ENCODE measurements at regions not wholly inside any gene's neighbourhood (a gene's known extent, or its start where the extent isn't known, plus 50 kb on each side); places are given as distances from the start of the nearest gene placed in this dataset.
"Not testable (repeated sequence)": the region's sequence is repeated elsewhere in the genome, so short reads cannot be mapped to it uniquely, and the experiment has no call there.

- WGBS (ENCODE audit: insufficient coverage): no CpG with 5 or more reads among the region's 2 CpGs
- H3K4me3 ChIP-seq (ENCODE audit: control insufficient read depth in 1 of 7, extremely low read depth in 1 of 7, insufficient read depth in 4 of 7, low read depth in 2 of 7, low read length in 6 of 7): no peak overlapping the region
- DNase-seq: no peak
- peaks cover 0 to 29% (median 17%) of the 10 kb centered on the region in 4 experiments for H3K4me1 ChIP-seq (ENCODE audit: control extremely low read depth in 1 of 4, control insufficient read depth in 4 of 4, insufficient read depth in 4 of 4, low read length in 3 of 4)
- CTCF ChIA-PET: interaction anchor here (1.0 kb wide), 1 partner anchor 14 kb away, joined by 3 read pairs; no protein-coding TSS in a partner anchor
- POLR2A ChIA-PET: no interaction called here
- H3K36me3 ChIP-seq (ENCODE audit: control insufficient read depth in 4 of 4, insufficient read depth in 4 of 4, low read length in 3 of 4): no peaks in the 10 kb centered on the region
- H3K27ac ChIP-seq (ENCODE audit: insufficient read depth in 1 of 2, low read depth in 1 of 2, low read length in 2 of 2, poor library complexity in 1 of 2, severe bottlenecking in 2 of 2): no peak overlapping the region
- no peaks in the 10 kb centered on the region for H3K27me3 ChIP-seq (replicated peaks in 2 of 5; ENCODE audit: control insufficient read depth in 4 of 5, insufficient read depth in 5 of 5, low read length in 4 of 5)
- peaks cover 0 to 2% (median 0%) of the 10 kb centered on the region in 5 experiments for H3K9me3 ChIP-seq (ENCODE audit: control extremely low read depth in 1 of 5, control insufficient read depth in 4 of 5, insufficient read depth in 2 of 5, low read depth in 1 of 5, low read length in 4 of 5)
Measured at GRCh38 chr4:54837576-54838140, 179.9 kb downstream of the KIT start.

GRCh38 chr4:54828361-54828760 lies 170.6 kb downstream of the KIT start:
- CTCF ChIA-PET: interaction anchor here (1.2 kb wide), 1 partner anchor 14 kb away, joined by 3 read pairs; no protein-coding TSS in a partner anchor
- peaks cover 0 to 14% (median 6%) of the 10 kb centered on the region in 5 experiments for H3K9me3 ChIP-seq (ENCODE audit: control extremely low read depth in 1 of 5, control insufficient read depth in 4 of 5, insufficient read depth in 2 of 5, low read depth in 1 of 5, low read length in 4 of 5)
- no CpG with 5 or more reads among the region's 4 CpGs for WGBS (ENCODE audit: insufficient coverage)
- H3K27me3 ChIP-seq (replicated peaks in 2 of 5; ENCODE audit: control insufficient read depth in 4 of 5, insufficient read depth in 5 of 5, low read length in 4 of 5); H3K4me1 ChIP-seq (ENCODE audit: control extremely low read depth in 1 of 4, control insufficient read depth in 4 of 4, insufficient read depth in 4 of 4, low read length in 3 of 4); DNase-seq; H3K36me3 ChIP-seq (ENCODE audit: control insufficient read depth in 4 of 4, insufficient read depth in 4 of 4, low read length in 3 of 4); H3K4me3 ChIP-seq (ENCODE audit: control insufficient read depth in 1 of 7, extremely low read depth in 1 of 7, insufficient read depth in 4 of 7, low read depth in 2 of 7, low read length in 6 of 7); H3K27ac ChIP-seq (ENCODE audit: insufficient read depth in 1 of 2, low read depth in 1 of 2, low read length in 2 of 2, poor library complexity in 1 of 2, severe bottlenecking in 2 of 2); POLR2A ChIA-PET: not testable (repeated sequence)

- ChIA-PET POLR2A (no interaction called here), CTCF (interaction anchor here (0.8 kb wide), 1 partner anchor 135 kb away, joined by 3 read pairs; no protein-coding TSS in a partner anchor)
- H3K9me3 ChIP-seq (ENCODE audit: control extremely low read depth in 1 of 5, control insufficient read depth in 4 of 5, insufficient read depth in 2 of 5, low read depth in 1 of 5, low read length in 4 of 5): peaks cover 0 to 19% (median 8%) of the 10 kb centered on the region in 5 experiments
- H3K27me3 ChIP-seq (replicated peaks in 2 of 5; ENCODE audit: control insufficient read depth in 4 of 5, insufficient read depth in 5 of 5, low read length in 4 of 5): no peaks in the 10 kb centered on the region
- 100% methylated on average over 1 of the region's 1 CpG for WGBS (ENCODE audit: insufficient coverage)
- DNase-seq: no peak
- H3K27ac ChIP-seq (ENCODE audit: insufficient read depth in 1 of 2, low read depth in 1 of 2, low read length in 2 of 2, poor library complexity in 1 of 2, severe bottlenecking in 2 of 2): no peak overlapping the region
- peaks cover 0 to 4% (median 0%) of the 10 kb centered on the region in 4 experiments for H3K36me3 ChIP-seq (ENCODE audit: control insufficient read depth in 4 of 4, insufficient read depth in 4 of 4, low read length in 3 of 4)
- no peak overlapping the region for H3K4me3 ChIP-seq (ENCODE audit: control insufficient read depth in 1 of 7, extremely low read depth in 1 of 7, insufficient read depth in 4 of 7, low read depth in 2 of 7, low read length in 6 of 7)
- peaks cover 8 to 27% (median 22%) of the 10 kb centered on the region in 4 experiments for H3K4me1 ChIP-seq (ENCODE audit: control extremely low read depth in 1 of 4, control insufficient read depth in 4 of 4, insufficient read depth in 4 of 4, low read length in 3 of 4)
Measured at GRCh38 chr4:54823616-54824015, 165.9 kb downstream of the KIT start.

- 0% methylated on average over 2 of the region's 5 CpGs for WGBS (ENCODE audit: insufficient coverage)
- H3K4me1 ChIP-seq (ENCODE audit: control extremely low read depth in 1 of 4, control insufficient read depth in 4 of 4, insufficient read depth in 4 of 4, low read length in 3 of 4): peaks cover 15 to 44% (median 39%) of the 10 kb centered on the region in 4 experiments
Measured at GRCh38 chr4:54819034-54819433, 161.3 kb downstream of the KIT start.

GRCh38 chr4:54818481-54818880 lies 160.7 kb downstream of the KIT start:
- Histone ChIP-seq H3K9me3 (ENCODE audit: control extremely low read depth in 1 of 5, control insufficient read depth in 4 of 5, insufficient read depth in 2 of 5, low read depth in 1 of 5, low read length in 4 of 5) (peaks cover 0 to 6% (median 0%) of the 10 kb centered on the region in 5 experiments), H3K36me3 (ENCODE audit: control insufficient read depth in 4 of 4, insufficient read depth in 4 of 4, low read length in 3 of 4) (no peaks in the 10 kb centered on the region), H3K27me3 (replicated peaks in 2 of 5; ENCODE audit: control insufficient read depth in 4 of 5, insufficient read depth in 5 of 5, low read length in 4 of 5) (no peaks in the 10 kb centered on the region), H3K4me1 (ENCODE audit: control extremely low read depth in 1 of 4, control insufficient read depth in 4 of 4, insufficient read depth in 4 of 4, low read length in 3 of 4) (peaks cover 15 to 44% (median 39%) of the 10 kb centered on the region in 4 experiments), H3K4me3 (ENCODE audit: control insufficient read depth in 1 of 7, extremely low read depth in 1 of 7, insufficient read depth in 4 of 7, low read depth in 2 of 7, low read length in 6 of 7) (peak overlapping the region in 2 of 7 experiments; percentile 5 to 7), H3K27ac (ENCODE audit: insufficient read depth in 1 of 2, low read depth in 1 of 2, low read length in 2 of 2, poor library complexity in 1 of 2, severe bottlenecking in 2 of 2) (peak overlapping the region; percentile 56 to 73)
- POLR2A ChIA-PET: no interaction called here
- WGBS (ENCODE audit: insufficient coverage): 80% methylated on average over 2 of the region's 5 CpGs
- CTCF ChIA-PET: interaction anchor here (0.7 to 1.7 kb wide), 8 partner anchors 8 to 135 kb away, joined by 3 to 6 read pairs (median 3); no protein-coding TSS in a partner anchor
- no peak for DNase-seq

More at GRCh38 chr4:54819034-54819433, 161.3 kb downstream of the KIT start:
- H3K36me3 ChIP-seq (ENCODE audit: control insufficient read depth in 4 of 4, insufficient read depth in 4 of 4, low read length in 3 of 4): no peaks in the 10 kb centered on the region
- ChIA-PET CTCF (interaction anchor here (0.7 to 1.7 kb wide), 8 partner anchors 13 to 154 kb away, joined by 3 to 6 read pairs (median 4); no protein-coding TSS in a partner anchor), POLR2A (interaction anchor here (0.6 kb wide), 1 partner anchor 611 kb away, joined by 3 read pairs; no protein-coding TSS in a partner anchor)
- DNase-seq: peak; percentile 61 to 94 (median 90)
- peak overlapping the region; percentile 56 to 73 for H3K27ac ChIP-seq (ENCODE audit: insufficient read depth in 1 of 2, low read depth in 1 of 2, low read length in 2 of 2, poor library complexity in 1 of 2, severe bottlenecking in 2 of 2)
- H3K27me3 ChIP-seq (replicated peaks in 2 of 5; ENCODE audit: control insufficient read depth in 4 of 5, insufficient read depth in 5 of 5, low read length in 4 of 5): no peaks in the 10 kb centered on the region
- peak overlapping the region in 2 of 7 experiments; percentile 5 to 32 for H3K4me3 ChIP-seq (ENCODE audit: control insufficient read depth in 1 of 7, extremely low read depth in 1 of 7, insufficient read depth in 4 of 7, low read depth in 2 of 7, low read length in 6 of 7)
- H3K9me3 ChIP-seq (ENCODE audit: control extremely low read depth in 1 of 5, control insufficient read depth in 4 of 5, insufficient read depth in 2 of 5, low read depth in 1 of 5, low read length in 4 of 5): peaks cover 0 to 6% (median under 1%) of the 10 kb centered on the region in 5 experiments

- Histone ChIP-seq H3K36me3 (ENCODE audit: control insufficient read depth in 4 of 4, insufficient read depth in 4 of 4, low read length in 3 of 4) (no peaks in the 10 kb centered on the region), H3K9me3 (ENCODE audit: control extremely low read depth in 1 of 5, control insufficient read depth in 4 of 5, insufficient read depth in 2 of 5, low read depth in 1 of 5, low read length in 4 of 5) (no peaks in the 10 kb centered on the region), H3K27ac (ENCODE audit: insufficient read depth in 1 of 2, low read depth in 1 of 2, low read length in 2 of 2, poor library complexity in 1 of 2, severe bottlenecking in 2 of 2) (no peak overlapping the region), H3K4me1 (ENCODE audit: control extremely low read depth in 1 of 4, control insufficient read depth in 4 of 4, insufficient read depth in 4 of 4, low read length in 3 of 4) (peaks cover 7 to 18% (median 18%) of the 10 kb centered on the region in 4 experiments), H3K27me3 (replicated peaks in 2 of 5; ENCODE audit: control insufficient read depth in 4 of 5, insufficient read depth in 5 of 5, low read length in 4 of 5) (no peaks in the 10 kb centered on the region), H3K4me3 (ENCODE audit: control insufficient read depth in 1 of 7, extremely low read depth in 1 of 7, insufficient read depth in 4 of 7, low read depth in 2 of 7, low read length in 6 of 7) (no peak overlapping the region)
- 100% methylated on average over 5 of the region's 7 CpGs for WGBS (ENCODE audit: insufficient coverage)
- DNase-seq: no peak
- CTCF ChIA-PET: interaction anchor here (0.9 kb wide), 1 partner anchor 11 kb away, joined by 3 read pairs; no protein-coding TSS in a partner anchor
- POLR2A ChIA-PET: no interaction called here
Measured at GRCh38 chr4:54813674-54814073, 155.9 kb downstream of the KIT start.

GRCh38 chr4:54806351-54806750 lies 148.6 kb downstream of the KIT start:
- ChIA-PET CTCF (no interaction called here), POLR2A (no interaction called here)
- Histone ChIP-seq H3K36me3 (ENCODE audit: control insufficient read depth in 4 of 4, insufficient read depth in 4 of 4, low read length in 3 of 4) (no peaks in the 10 kb centered on the region), H3K4me3 (ENCODE audit: control insufficient read depth in 1 of 7, extremely low read depth in 1 of 7, insufficient read depth in 4 of 7, low read depth in 2 of 7, low read length in 6 of 7) (no peak overlapping the region), H3K4me1 (ENCODE audit: control extremely low read depth in 1 of 4, control insufficient read depth in 4 of 4, insufficient read depth in 4 of 4, low read length in 3 of 4) (peaks cover 7 to 14% (median 14%) of the 10 kb centered on the region in 4 experiments), H3K27me3 (replicated peaks in 2 of 5; ENCODE audit: control insufficient read depth in 4 of 5, insufficient read depth in 5 of 5, low read length in 4 of 5) (no peaks in the 10 kb centered on the region), H3K9me3 (ENCODE audit: control extremely low read depth in 1 of 5, control insufficient read depth in 4 of 5, insufficient read depth in 2 of 5, low read depth in 1 of 5, low read length in 4 of 5) (peaks cover 0 to 8% (median 7%) of the 10 kb centered on the region in 5 experiments), H3K27ac (ENCODE audit: insufficient read depth in 1 of 2, low read depth in 1 of 2, low read length in 2 of 2, poor library complexity in 1 of 2, severe bottlenecking in 2 of 2) (no peak overlapping the region)
- no peak for DNase-seq
